Ovary (tissue), 3 donors: ENCODE measurements at regions not wholly inside any gene's neighbourhood (a gene's known extent, or its start where the extent isn't known, plus 50 kb on each side); places are given as distances from the start of the nearest gene placed in this dataset.

Source experiments
- POLR2A ChIP-seq: fragments of 450-650 bp; IDR thresholded peaks from one replicate; pipeline ENCODE4 v1.6.1; 2017; ENCODE audit warnings: antibody characterized with exemption, mild to moderate bottlenecking, moderate library complexity
- TF ChIP-seq, protein P1 (sequence below), 3 donors: fragments of 450-650 bp in 2 of 3; fragments of 200-600 bp in 1 of 3; IDR thresholded peaks; one replicate each; pipeline versions ENCODE4 v1.5.1 to v1.8.0; 2016 to 2022; ENCODE audit warnings: antibody characterized with exemption in 3 of 3, mild to moderate bottlenecking in 1 of 3
- donor health status: DM: no; HTN: no; CAD: no.

DNA sequence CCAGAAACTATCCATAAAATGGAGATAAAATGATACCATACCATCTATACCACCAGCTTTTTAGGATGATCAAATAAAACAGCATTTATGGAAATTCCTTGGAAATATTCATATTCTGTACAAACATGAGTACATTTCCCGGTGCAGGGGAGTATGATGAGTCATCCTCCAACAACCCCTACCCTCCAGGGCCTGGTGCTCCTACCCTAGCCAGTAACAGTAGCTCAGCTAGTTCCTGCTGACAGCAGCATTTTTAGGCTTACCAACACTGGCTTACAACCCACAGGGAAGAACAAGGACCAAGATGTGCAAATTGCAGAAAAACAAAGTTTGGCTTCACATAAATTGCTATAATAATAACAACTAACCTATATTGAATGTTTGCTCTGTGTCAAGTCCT lies 406.2 kb upstream of the CADM1 start:
- TF ChIP-seq, protein P1, sequence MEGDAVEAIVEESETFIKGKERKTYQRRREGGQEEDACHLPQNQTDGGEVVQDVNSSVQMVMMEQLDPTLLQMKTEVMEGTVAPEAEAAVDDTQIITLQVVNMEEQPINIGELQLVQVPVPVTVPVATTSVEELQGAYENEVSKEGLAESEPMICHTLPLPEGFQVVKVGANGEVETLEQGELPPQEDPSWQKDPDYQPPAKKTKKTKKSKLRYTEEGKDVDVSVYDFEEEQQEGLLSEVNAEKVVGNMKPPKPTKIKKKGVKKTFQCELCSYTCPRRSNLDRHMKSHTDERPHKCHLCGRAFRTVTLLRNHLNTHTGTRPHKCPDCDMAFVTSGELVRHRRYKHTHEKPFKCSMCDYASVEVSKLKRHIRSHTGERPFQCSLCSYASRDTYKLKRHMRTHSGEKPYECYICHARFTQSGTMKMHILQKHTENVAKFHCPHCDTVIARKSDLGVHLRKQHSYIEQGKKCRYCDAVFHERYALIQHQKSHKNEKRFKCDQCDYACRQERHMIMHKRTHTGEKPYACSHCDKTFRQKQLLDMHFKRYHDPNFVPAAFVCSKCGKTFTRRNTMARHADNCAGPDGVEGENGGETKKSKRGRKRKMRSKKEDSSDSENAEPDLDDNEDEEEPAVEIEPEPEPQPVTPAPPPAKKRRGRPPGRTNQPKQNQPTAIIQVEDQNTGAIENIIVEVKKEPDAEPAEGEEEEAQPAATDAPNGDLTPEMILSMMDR (IDR thresholded peaks at IDR 0.05): no peak
- no peak for TF ChIP-seq POLR2A
